GM21717 (cell line): ENCODE measurements at regions not wholly inside any gene's neighbourhood (a gene's known extent, or its start where the extent isn't known, plus 50 kb on each side); places are given as distances from the start of the nearest gene placed in this dataset.

Experiments
- ATAC-seq: cut with Tn5 transposase; IDR thresholded peaks from one replicate; pipeline ENCODE4 v1.9.1; 2021; ENCODE audit warnings: mild to moderate bottlenecking, moderate library complexity; ENCODE audit not compliant: unreplicated experiment

DNA sequence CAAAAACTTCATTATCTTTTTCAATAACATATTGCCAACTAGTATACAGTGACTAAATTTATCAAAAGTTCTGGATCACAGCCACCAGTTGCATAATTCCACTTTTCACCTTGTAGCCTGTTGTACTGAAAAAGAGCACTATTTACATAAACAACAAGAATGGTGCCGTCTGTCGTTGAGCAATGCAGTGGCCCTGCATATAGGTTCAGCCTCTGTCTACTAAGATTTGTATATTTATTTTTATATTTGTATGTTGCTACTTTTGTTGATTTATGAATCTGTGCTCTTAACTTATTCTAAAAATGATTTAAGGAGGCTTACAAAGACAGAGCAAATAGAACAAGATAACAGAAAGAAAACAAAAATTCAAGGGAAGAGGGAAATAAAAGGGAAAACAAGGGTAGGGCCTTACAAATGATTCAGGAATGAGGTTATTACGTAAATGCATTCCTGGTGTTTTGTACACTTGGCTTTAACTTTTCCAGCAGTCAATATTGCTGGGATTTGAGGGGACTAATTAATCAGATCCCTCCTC, 257.6 kb upstream of the STT3B start:
- no peak for ATAC-seq

- ATAC-seq: no peak
These were observed 257.1 kb upstream of the STT3B start for GRCh38 chr3:31275583-31275982.

DNA sequence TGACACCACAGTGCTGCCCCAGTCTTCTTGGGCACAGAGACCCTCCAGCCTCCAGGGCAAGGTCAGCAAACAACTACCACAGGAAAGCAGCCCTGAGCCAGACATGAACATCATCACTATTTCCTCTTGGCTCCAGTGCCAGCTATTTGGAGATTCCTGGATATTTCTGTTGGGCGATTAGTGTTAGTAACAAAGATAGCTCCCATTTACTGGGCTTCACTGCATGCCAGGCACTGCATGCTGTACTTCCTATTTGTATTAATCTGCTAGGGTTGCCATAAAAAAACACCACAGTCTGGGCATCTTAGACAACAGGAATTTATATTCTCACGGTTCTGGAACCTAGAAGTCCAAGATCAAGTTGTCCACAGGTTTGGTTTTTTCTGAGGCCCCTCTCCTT, 255.1 kb upstream of the STT3B start:
- ATAC-seq: no peak

GRCh38 chr3:31278532-31278931, 254.2 kb upstream of the STT3B start:
- ATAC-seq: no peak

DNA sequence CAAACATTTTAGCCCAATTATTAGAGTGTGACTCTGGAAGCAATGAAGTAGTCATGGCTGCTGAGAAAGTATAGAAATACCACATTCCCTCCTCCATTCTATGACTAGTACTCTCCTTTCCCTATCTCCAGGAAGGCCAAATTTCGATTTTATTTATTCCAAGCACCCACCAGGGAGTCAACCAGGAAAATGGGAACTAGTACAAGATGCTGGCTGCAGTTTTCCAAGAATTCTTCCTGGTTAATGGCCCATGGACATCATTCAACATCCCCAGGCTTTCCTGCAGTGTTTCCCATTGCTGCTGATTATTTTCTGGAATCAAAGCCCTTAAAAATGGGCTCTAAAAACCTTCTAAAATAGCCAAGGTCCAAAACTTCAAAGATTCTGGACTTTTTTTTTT, 247.9 kb upstream of the STT3B start:
- ATAC-seq: no peak

DNA sequence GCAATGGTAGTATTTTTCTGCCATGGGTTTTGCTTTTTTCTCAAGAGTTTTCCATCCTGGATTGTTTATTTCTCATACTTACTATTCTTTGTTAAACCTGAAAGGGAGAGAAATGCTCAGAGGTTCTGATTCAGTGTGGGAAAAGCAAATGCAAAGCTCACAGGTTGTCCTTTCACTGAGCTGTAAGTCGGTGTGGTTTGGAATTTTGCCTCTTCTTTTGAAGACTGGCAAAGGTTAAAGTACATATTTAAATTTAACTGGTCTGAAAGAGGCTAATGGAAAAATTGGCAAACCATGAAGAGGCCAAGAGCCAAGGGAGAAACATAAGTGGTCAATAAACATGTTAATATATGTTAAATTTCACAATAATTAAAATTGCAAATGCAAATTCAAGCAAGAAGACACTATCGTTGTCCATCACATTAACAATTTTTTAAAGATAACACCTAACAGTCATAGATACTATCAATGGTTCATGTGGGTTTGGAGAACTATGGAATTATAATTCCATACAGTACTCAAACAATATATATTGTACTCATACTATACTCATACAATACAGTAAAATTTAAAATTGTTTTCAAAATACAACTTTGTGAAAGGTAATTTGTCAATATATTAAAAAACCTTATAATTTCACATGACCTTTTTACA, 246.8 kb upstream of the STT3B start:
- no peak for ATAC-seq

GRCh38 chr3:31288224-31288623, 244.5 kb upstream of the STT3B start:
- no peak for ATAC-seq

- no peak for ATAC-seq
These were observed 244.1 kb upstream of the STT3B start for GRCh38 chr3:31288641-31289100.

DNA sequence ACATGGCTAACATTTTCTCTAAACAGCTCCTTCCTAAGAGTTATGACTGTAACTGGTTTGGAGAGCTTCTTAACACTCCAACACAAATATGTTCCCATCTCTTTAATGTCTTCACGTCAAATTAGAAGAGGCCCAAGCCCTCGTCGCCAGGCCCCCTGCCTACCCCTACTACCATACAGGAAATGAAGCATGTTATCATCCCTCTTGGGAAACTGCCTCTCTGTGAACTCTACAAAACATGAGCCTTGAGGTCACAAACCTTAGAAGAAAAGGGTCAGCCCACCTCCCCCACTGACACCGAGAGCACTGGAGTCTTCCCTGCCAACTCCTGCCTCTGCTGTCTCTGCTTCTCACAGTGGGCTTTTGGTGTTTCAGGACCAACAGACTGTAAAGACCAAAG, 243.1 kb upstream of the STT3B start:
- ATAC-seq: no peak

DNA sequence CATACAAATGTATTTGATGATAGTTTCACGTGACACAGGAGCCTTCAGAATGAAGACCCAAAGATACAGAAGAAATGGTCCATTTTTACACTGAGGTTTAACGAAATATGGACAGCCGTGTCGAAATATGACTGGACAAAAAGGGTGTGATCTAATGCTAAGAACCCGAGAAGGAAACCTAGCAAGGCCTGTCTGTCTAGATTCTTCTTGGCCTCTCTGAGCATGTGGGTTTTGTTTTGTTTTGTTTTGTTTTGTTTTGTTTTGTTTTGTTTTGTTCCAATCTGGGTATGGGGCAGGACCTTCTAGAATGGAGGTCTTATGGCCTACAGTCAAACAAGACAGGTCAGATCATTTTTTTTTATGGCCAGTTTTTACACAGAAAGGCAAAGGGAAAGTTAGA, 242.7 kb upstream of the STT3B start:
- no peak for ATAC-seq

DNA sequence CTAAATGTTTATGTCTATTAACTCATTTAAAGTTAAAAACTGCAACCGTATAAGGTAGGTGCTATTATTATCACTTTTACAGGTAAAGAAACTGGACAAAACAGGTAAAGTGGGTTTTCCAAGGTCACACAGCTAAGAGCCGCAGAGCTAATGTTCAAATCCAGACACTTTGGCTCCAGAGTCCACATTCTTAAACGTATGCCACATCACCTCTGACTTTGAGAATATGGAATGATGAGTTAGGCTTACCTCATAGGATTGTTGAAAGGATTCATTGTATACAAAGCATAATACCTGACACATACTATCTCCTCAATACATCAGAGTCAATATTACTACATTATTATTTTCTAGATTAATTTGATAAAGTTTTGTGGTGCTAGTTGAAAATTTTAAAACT, 240.9 kb upstream of the STT3B start:
- no peak for ATAC-seq

DNA sequence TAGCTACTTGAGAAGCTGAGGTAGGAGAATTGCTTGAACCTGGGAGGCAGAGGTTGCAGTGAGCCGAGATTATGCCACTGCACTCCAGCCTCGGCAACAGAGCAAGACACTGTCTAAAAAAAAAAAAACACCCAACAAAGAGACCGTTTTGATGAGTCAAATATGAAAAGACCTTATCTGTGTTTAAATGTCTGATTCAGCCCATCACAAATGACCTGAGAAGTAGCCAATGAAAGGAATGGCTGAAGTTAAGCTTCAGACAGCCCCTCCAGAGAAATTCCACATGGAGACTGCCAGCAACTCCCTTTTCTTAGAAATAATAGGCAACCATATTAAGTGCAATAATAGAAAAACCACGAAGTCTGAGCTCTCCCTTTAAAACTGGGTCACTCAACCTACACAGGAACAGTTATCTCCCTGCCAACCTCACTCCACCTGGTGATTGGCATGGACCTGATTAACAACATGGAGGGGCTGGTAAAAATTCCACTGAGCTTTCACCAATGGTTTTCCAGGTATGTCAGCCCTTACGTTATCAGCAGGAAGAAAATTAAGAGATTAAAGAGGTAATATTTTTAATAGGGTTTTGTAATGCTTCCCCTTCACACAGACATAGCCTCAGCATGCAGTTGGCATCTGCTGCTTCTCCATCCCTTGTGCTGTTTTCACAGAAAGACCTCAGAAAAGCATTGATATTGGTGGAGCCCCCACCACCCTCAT, 238.1 kb upstream of the STT3B start:
- no peak for ATAC-seq

GRCh38 chr3:31295150-31295765, 237.5 kb upstream of the STT3B start:
- ATAC-seq: no peak

DNA sequence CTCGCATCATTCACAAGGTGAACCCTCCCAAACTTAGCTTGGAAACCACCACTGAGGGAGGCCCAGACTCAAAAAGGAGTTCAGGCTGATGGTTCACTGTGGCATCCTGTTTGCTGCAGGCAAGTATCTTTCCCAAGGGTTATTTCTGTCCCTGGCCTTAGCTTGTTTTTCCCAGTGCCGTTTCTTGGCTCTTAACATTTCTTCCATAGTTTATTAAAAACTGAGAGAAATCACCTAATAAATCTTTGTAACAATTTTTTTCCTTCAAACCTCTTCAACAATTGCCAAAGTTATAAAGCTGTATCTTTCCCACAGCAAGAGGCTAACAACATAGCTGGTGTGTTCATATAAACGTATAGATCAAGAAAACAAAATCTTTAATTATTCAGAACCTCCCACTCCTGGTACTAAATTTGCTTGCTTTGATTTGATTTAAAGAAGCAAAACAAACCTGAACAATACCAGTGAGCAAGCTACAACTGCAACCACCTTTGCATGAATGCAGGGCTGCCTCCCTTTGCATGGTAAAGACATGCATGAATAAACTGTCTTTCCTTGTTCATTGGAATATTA, 234.9 kb upstream of the STT3B start:
- ATAC-seq: no peak

DNA sequence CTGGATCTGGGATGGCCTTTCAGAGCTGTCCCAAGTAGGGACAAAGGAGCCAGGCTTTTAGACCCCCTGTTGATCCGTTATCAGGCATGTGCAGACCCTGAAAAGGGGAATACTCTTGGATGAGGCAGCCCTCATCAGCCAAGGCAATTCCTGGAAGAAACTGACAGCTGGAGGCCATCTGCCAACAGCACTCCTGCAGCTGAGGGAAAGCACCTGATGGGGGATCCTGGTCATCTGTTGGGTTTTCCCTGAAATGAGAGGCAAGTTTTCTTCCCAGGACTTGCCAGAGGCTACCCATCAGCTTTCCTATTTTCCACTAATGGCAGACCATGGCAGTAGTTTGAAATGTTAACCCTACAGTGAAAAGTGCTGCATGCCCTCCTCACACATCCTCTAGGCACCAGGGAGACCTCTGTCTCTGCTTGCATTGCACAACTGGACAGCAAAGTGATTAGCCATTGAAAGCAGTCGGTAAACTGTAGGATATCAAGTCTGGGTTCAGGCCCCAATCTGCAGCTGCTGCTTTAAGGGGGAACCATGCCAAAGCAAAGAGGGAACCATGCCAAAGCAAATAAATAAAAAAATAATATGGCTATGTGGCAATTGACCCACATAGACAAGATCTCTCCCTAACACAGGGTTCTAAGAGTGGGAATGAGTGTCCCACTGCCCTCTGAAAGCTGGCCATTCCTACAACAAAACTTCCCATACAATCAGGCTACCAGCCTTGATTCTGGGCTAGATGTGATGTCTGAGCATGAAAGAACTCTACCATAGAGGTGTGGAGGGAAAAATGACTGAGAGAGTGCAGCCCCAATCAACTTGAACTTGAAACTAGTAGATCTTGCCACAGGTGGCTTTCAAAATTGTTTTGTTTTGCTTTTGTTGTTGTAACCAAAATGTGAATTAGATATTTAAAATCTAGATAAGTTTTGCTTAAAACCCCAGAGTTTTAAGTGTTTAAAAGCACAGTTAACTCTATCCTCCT, 232.0 kb upstream of the STT3B start:
- ATAC-seq: no peak

- ATAC-seq: no peak
These were observed 230.4 kb upstream of the STT3B start for GRCh38 chr3:31302343-31302742.

DNA sequence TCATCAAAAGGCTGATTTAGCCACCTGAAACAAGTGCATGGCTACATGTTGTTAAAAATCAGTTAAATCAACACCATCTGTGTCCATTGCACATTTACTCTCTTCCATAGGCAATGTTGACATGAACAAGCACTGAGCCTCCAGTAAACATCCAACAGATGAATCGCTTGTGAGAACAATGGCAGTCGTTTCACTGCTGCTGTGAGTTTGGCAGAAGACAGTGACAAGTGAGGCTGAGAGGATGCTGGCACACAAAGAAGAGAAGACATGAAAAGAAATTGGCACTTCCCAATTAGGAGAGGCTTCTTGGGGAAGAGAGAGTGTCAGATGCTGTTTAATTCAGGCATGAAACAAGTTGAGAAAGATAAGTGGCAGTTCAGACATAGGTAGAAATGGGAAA, 227.4 kb upstream of the STT3B start:
- ATAC-seq: no peak

- ATAC-seq: no peak
These were observed 225.5 kb upstream of the STT3B start for GRCh38 chr3:31307131-31307785.

GRCh38 chr3:31311559-31311958, 221.2 kb upstream of the STT3B start:
- no peak for ATAC-seq

- no peak for ATAC-seq
These were observed 220.3 kb upstream of the STT3B start for GRCh38 chr3:31312400-31312799.
